ENCODE measurements at regions not wholly inside any gene's neighbourhood (a gene's known extent, or its start where the extent isn't known, plus 50 kb on each side); places are given as distances from the start of the nearest gene placed in this dataset.

- DNase-seq, result no peak
Observed at GRCh38 chr2:226002438-226002837, 602.9 kb downstream of the NYAP2 start.

GRCh38 chr2:226001716-226002115, 602.2 kb downstream of the NYAP2 start:
- DNase-seq, result no peak

GRCh38 chr2:225999692-226000091, 600.2 kb downstream of the NYAP2 start:
- DNase-seq, result no peak

- no peak for DNase-seq
Observed at GRCh38 chr2:225998653-225999052, 599.1 kb downstream of the NYAP2 start.

GRCh38 chr2:225998116-225998515, 598.6 kb downstream of the NYAP2 start:
- DNase-seq, result no peak

- DNase-seq, result no peak
Observed at GRCh38 chr2:225996462-225996828, 596.9 kb downstream of the NYAP2 start.

- DNase-seq, result no peak
Observed at GRCh38 chr2:225995796-225996461, 596.4 kb downstream of the NYAP2 start.

- no peak for DNase-seq
Observed at GRCh38 chr2:225994748-225995405, 595.4 kb downstream of the NYAP2 start.

- DNase-seq, result no peak
Observed at GRCh38 chr2:225993430-225993829, 593.9 kb downstream of the NYAP2 start.

GRCh38 chr2:225989809-225990208, 590.3 kb downstream of the NYAP2 start:
- DNase-seq, result no peak

GRCh38 chr2:225980372-225980771, 580.9 kb downstream of the NYAP2 start:
- no peak for DNase-seq

GRCh38 chr2:225971433-225971832, 571.9 kb downstream of the NYAP2 start:
- DNase-seq, result no peak

- DNase-seq, result no peak
Observed at GRCh38 chr2:225948903-225949302, 549.4 kb downstream of the NYAP2 start.

GRCh38 chr2:225938991-225939390, 539.5 kb downstream of the NYAP2 start:
- DNase-seq, result no peak

- DNase-seq, result no peak
Observed at GRCh38 chr2:225937625-225938187, 538.2 kb downstream of the NYAP2 start.

GRCh38 chr2:225932811-225933413, 533.4 kb downstream of the NYAP2 start:
- DNase-seq, result no peak

- DNase-seq, result no peak
Observed at GRCh38 chr2:225930687-225931086, 531.2 kb downstream of the NYAP2 start.

- DNase-seq, result no peak
Observed at GRCh38 chr2:225920621-225921220, 521.2 kb downstream of the NYAP2 start.

- no peak for DNase-seq
Observed at GRCh38 chr2:225916692-225917091, 517.2 kb downstream of the NYAP2 start.

GRCh38 chr2:225911019-225911418, 511.5 kb downstream of the NYAP2 start:
- no peak for DNase-seq

- no peak for DNase-seq
Observed at GRCh38 chr2:225895126-225895525, 495.6 kb downstream of the NYAP2 start.

GRCh38 chr2:225894236-225894980, 494.9 kb downstream of the NYAP2 start:
- DNase-seq, result no peak

GRCh38 chr2:225893151-225893550, 493.6 kb downstream of the NYAP2 start:
- no peak for DNase-seq
